ENCODE measurements at regions not wholly inside any gene's neighbourhood (a gene's known extent, or its start where the extent isn't known, plus 50 kb on each side); places are given as distances from the start of the nearest gene placed in this dataset.

DNA sequence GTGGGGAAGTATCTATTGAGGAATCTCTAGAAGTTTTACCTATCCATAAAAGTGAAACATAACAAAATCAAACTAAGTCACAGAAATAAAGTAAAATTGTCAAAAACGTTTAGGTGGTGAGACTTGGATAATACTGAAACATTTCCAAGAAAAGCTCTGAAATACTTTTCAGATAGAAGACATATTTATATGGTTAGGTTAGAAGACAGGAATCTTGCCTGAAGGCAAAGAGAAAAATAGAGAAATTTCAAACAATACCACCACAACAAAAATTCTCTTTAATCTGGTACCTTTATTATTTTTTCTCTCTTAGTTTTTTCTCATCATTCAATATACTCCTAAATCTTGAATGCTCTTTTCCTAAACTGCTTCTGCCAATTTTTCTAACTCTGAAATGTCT is 222.7 kb upstream of the PLSCR5 start:
- no peak for DNase-seq

- DNase-seq: no peak
Measured at GRCh38 chr3:146823622-146824021, 218.5 kb upstream of the PLSCR5 start.

- no peak for DNase-seq
Measured at GRCh38 chr3:146818866-146819265, 213.7 kb upstream of the PLSCR5 start.

DNA sequence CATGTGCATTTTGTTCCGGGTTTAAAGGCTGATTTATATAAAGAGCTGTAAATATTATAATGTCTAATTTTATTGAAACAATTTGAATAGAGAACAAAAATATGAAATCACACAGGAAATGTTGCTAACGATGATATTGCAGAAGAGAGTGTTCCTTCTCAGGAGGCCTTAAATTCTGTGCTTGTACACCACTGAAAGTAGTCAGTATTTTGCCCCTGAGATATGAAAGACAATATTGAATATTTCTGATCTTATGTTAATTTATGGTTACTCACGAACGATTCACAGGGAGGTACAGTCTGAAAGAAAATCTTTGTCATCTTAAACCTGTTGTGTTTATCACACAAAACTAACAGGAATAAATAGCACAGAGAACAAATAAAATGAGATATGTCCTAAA is 213.2 kb upstream of the PLSCR5 start:
- no peak for DNase-seq

GRCh38 chr3:146817704-146818103 is 212.6 kb upstream of the PLSCR5 start:
- DNase-seq: no peak

- DNase-seq: no peak
Measured at GRCh38 chr3:146814601-146815315, 209.6 kb upstream of the PLSCR5 start.

GRCh38 chr3:146813496-146813895 is 208.3 kb upstream of the PLSCR5 start:
- DNase-seq: no peak

DNA sequence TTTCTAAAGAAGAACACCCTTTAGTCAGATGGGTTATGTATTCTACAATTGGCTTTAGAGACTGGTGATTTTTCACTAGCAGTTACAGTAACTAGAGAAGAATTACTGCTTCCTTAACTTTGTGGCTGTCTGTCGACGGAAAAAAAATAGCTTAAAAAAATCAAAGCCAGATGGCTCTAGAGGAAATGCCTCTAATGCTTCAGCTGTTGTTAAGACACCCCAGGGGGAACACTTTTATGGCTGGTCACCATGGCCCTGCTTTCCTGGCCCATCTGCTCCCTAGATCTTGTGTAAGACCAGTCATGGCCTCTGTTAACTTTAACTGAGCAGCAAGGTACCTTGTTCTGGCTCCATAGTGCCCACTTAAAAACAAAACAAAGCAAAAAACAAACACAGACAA is 198.6 kb upstream of the PLSCR5 start:
- no peak for DNase-seq

GRCh38 chr3:146801492-146801891 is 196.3 kb upstream of the PLSCR5 start:
- no peak for DNase-seq

DNA sequence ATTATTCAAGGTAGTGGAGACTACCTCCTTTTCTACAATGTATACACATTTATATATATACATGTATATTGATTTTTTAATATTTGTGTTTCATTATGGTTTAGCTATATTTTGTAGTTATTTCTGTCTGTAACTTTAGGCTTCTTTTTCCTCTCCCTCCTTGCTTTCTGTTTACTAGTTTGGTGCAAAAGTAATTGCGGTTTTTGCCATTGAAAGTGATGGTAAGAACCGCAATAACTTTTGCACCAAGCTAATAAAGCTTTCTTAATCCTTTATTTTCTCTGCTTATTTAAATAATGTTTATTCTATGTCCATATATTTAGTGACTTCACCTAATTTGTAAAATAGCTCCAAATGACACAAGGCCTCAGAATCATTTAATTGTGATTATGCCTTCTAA is 195.3 kb upstream of the PLSCR5 start:
- no peak for DNase-seq

GRCh38 chr3:146796078-146796477 is 190.9 kb upstream of the PLSCR5 start:
- no peak for DNase-seq

GRCh38 chr3:146783446-146783845 is 178.3 kb upstream of the PLSCR5 start:
- DNase-seq: no peak

DNA sequence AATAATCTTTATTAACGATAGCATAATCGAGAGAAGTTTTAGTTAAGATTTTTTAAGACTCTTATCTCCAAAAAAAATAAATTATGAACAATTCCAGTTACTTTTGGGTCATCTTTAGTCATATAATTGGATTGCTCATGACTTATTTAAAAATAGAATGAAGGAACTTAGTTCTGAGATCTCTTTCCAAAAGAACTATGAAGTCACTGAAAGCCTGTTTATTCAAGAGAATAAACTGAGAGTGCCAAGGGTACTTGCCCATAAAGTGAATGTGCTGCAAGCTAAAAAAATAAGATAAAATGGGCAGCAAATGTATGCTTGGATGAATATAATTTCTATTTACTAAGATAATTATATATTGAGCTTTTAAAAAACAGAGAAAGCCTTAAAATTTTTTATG is 176.5 kb upstream of the PLSCR5 start:
- DNase-seq: no peak

GRCh38 chr3:146781059-146781458 is 175.9 kb upstream of the PLSCR5 start:
- DNase-seq: no peak

- no peak for DNase-seq
Measured at GRCh38 chr3:146780251-146780650, 175.1 kb upstream of the PLSCR5 start.

DNA sequence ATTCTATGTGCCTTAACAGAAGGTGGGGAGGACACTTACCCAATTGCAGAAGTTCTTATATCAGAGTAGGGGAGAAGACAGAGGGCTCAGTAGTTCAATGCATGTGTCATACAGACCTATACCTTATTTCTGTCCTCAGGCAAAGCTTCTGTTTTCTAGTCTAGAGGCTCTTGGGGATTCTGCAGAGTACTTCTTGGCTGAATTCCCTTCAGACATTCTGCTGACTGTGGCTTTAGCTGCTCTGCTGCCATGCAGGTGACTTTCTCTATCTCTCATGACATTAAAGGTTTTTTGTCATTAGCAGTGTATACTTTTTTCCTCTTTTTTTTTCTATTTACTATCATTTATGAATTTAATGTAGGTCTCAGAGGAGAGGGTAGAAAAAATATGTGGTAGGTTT is 172.8 kb upstream of the PLSCR5 start:
- no peak for DNase-seq

DNA sequence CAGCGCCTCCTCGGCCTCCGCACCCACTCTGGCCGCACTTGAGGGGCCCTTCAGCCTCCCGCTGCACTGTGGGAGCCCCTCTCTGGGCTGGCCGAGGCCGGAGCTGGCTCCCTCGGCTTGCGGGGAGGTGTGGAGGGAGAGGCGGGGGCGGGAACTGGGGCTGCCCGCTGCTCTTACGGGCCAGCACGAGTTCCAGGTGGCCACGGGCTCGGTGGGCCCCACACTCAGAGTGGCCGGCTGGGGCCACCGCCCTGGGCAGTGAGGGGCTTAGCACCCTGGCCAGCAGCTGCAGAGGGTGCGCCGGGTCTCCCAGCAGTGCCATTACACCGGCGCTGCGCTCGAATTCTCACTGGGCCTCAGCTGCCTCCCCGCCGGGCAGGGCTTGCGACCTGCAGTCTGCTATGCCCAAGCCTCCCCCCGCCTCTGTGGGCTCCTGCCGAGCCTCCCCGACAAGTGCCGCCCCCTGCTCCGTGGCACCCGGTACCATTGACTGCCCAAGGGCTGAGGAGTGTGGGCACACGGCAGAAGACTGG is 167.1 kb upstream of the PLSCR5 start:
- no peak for DNase-seq

GRCh38 chr3:146770881-146771280 is 165.7 kb upstream of the PLSCR5 start:
- DNase-seq: no peak

- no peak for DNase-seq
Measured at GRCh38 chr3:146770301-146770700, 165.2 kb upstream of the PLSCR5 start.

DNA sequence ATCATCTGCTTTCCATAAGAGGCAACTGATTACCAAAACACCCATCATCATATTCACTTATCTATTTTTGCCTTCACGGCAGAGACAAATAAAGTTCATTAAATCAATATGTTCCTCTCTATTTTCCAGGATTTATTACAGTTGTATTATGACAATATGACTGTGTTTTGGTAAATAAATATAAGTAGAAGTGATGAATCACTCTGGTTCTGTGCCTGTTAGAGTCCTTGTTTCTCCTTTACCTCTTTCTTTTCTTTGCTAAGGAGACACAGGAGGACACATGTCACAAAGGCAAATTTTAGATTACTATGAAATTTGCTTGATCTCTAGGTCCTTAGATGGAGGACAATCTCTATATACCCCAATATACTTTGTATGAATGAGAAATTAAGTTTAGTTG is 152.6 kb upstream of the PLSCR5 start:
- DNase-seq: no peak

DNA sequence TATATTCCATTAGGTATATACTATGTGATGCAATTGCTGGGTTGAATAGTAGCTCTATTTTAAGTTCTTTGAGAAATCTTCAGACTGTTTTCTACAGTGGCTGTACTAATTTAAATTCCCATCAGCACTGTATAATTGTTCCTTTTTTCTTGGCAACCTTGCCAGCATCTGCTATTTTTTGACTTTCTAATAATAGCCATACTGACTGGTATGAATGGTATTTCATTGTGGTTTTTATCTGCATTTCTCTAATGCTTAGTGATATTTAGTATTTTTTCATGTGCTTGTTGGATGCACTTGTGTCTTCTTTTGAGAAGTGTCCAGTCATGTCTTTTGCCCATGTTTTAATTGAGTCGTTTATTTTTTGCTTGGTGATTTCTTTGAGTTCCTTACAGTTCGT is 145.1 kb upstream of the PLSCR5 start:
- DNase-seq: no peak

DNA sequence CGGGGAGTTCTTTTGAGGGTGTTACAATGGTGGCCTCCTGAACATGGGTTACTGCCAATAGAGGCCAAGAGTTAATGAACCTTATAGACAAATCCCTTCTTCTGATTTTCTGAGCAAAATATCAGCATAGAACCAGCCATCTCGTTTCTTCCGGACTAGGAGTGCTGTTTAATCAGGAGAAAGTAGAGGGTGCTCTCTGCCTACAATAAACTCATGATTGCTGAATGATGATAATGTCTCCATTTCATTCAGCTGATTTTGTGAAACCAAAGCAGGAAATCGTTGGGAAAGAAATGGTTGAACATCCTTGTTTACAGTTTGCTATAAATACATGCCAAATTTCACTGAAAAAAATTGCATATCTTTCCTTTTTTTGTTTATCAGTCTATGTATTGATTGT is 142.8 kb upstream of the PLSCR5 start:
- DNase-seq: no peak

DNA sequence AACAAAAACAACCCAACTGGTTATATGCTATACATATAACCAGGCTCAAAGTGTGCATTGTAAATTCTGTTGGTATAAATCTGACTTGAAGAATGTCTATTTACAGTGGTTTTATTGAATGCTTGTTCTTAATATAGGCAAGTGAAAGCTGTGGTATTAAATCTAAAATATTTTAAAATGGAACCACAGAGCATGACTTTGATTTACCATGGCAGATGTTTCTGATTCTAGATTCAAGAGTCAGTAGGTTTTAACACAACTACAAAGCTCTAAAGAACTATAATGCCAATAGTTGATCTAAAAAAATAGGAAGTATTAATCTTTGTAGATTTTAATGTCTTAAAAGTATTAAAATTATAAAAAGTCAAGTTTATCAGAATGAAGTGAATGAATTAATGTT is 141.9 kb upstream of the PLSCR5 start:
- no peak for DNase-seq

DNA sequence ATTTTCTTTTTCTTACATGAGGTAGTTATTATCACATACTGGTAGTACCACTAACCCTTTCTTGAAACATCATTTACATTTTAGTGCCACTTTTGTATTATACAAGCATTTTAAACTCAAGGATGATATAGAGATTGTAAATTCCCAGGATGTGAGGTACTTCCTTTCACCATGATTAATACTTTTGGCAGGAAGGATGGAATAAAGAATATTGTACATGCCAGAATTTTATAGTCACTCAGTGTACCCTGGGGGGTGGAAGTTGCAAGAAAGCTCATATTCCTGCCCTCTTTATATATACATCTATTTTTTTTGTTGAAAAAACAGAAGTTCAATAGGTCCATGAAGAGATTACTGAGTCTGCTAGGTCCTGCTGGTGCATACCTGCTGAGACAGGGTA is 141.0 kb upstream of the PLSCR5 start:
- no peak for DNase-seq

- no peak for DNase-seq
Measured at GRCh38 chr3:146739203-146739671, 134.1 kb upstream of the PLSCR5 start.
